ENCODE measurements at regions not wholly inside any gene's neighbourhood (a gene's known extent, or its start where the extent isn't known, plus 50 kb on each side); places are given as distances from the start of the nearest gene placed in this dataset.

GRCh38 chr14:101467181-101467926 lies 93.9 kb upstream of the DIO3 start:
- Mint-ChIP-seq H3K27ac (no peak overlapping the region), H3K4me1 (no peaks in the 10 kb centered on the region)
- DNase-seq = no peak

DNA sequence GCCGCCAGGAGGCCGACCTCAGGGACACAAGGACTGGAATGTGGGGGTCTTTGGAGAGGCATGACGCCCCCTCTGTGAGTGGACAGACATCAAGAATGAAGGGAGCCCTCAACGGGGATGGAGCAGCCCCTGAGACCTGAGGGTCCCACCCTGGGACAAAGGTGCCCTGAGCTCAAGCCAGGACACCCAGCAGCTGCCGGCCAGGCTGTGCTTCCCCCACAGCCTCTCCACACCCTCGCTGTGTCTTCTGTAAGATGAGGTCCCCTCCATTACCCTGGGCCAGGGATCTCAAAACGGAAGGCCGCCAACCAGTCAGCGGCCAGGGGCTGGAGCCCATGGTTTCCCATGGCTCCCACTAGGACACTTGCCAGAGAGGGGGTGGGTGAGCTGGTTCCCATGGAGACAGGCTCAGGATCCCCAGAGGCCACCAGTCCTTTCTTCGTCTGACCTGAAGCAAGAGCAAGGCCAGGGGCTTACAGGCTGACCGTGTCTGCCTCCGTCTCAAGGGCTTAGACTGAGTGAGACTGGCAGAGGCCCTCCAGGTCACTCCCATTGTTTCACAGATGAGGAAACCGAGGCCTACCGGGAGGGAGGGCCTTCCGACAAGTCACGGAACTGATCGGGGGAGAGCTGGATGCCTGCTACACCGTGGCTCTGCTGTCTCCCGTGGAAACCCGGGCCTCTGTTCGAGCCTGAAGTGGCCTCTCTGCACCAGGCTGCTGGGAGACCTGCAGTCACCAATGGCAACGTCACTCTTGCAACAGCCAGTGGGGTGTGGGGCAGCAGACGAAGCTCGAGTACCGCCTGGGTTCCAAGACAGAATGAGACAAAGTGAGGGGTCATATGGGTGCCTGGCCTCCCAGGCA lies 91.7 kb upstream of the DIO3 start:
- no peak overlapping the region for H3K27ac ChIP-seq (ENCODE audit: low read length)
- no peaks in the 10 kb centered on the region for H3K27me3 ChIP-seq (ENCODE audit: control insufficient read depth, insufficient read depth, low read length)
- H3K4me3 Mint-ChIP-seq = no peak overlapping the region
- no peaks in the 10 kb centered on the region for H3K9me3 ChIP-seq (ENCODE audit: control insufficient read depth, insufficient read depth, low read length)
- no peaks in the 10 kb centered on the region for H3K4me1 ChIP-seq (ENCODE audit: control insufficient read depth, insufficient read depth, low read length)
- H3K36me3 ChIP-seq (ENCODE audit: control insufficient read depth, insufficient read depth, low read length) = no peaks in the 10 kb centered on the region
- WGBS (ENCODE audit: insufficient coverage) = 86% methylated on average over 25 of the region's 25 CpGs
- DNase-seq (no peak), ATAC-seq (no peak)
- intact Hi-C loops (cut with micrococcal nuclease) = no loop called here
- H3K27me3 Mint-ChIP-seq (ENCODE audit: low read depth in 2 of 2) = peaks cover 7 to 9% of the 10 kb centered on the region in 2 donors
- no peak overlapping the region for H3K27ac Mint-ChIP-seq
- no peak for TF ChIP-seq CTCF (IDR thresholded peaks at IDR 0.05)
- H3K36me3 Mint-ChIP-seq = no peaks in the 10 kb centered on the region
- H3K4me3 ChIP-seq (ENCODE audit: low read length) = no peak overlapping the region
- no peaks in the 10 kb centered on the region for H3K9me3 Mint-ChIP-seq
- H3K4me1 Mint-ChIP-seq = no peaks in the 10 kb centered on the region

More at GRCh38 chr14:101467181-101467926, 93.9 kb upstream of the DIO3 start:
- no peaks in the 10 kb centered on the region for H3K36me3 Mint-ChIP-seq
- H3K4me1 ChIP-seq (ENCODE audit: control insufficient read depth, insufficient read depth, low read length) = no peaks in the 10 kb centered on the region
- H3K27me3 Mint-ChIP-seq (ENCODE audit: low read depth in 2 of 2) = peaks cover 7% of the 10 kb centered on the region in 2 donors
- H3K27ac ChIP-seq (ENCODE audit: low read length) = no peak overlapping the region
- 92% methylated on average over 12 of the region's 13 CpGs for WGBS (ENCODE audit: insufficient coverage)
- H3K36me3 ChIP-seq (ENCODE audit: control insufficient read depth, insufficient read depth, low read length) = no peaks in the 10 kb centered on the region
- H3K27me3 ChIP-seq (ENCODE audit: control insufficient read depth, insufficient read depth, low read length) = no peaks in the 10 kb centered on the region
- no peak overlapping the region for H3K4me3 Mint-ChIP-seq
- no peak for ATAC-seq
- H3K4me3 ChIP-seq (ENCODE audit: low read length) = no peak overlapping the region
- no peak for TF ChIP-seq CTCF (IDR thresholded peaks at IDR 0.05)
- intact Hi-C loops (cut with micrococcal nuclease) = no loop called here
- no peaks in the 10 kb centered on the region for H3K9me3 ChIP-seq (ENCODE audit: control insufficient read depth, insufficient read depth, low read length)
- H3K9me3 Mint-ChIP-seq = no peaks in the 10 kb centered on the region

GRCh38 chr14:101470266-101470665 lies 91.0 kb upstream of the DIO3 start:
- no peaks in the 10 kb centered on the region for H3K4me1 ChIP-seq (ENCODE audit: control insufficient read depth, insufficient read depth, low read length)
- H3K27ac Mint-ChIP-seq = no peak overlapping the region
- WGBS (ENCODE audit: insufficient coverage) = 87% methylated on average over 12 of the region's 12 CpGs
- H3K27ac ChIP-seq (ENCODE audit: low read length) = no peak overlapping the region
- H3K36me3 ChIP-seq (ENCODE audit: control insufficient read depth, insufficient read depth, low read length) = no peaks in the 10 kb centered on the region
- TF ChIP-seq CTCF (IDR thresholded peaks at IDR 0.05) = no peak
- no peak for ATAC-seq
- H3K27me3 Mint-ChIP-seq (ENCODE audit: low read depth in 2 of 2) = peaks cover 7 to 13% of the 10 kb centered on the region in 2 donors
- no peak overlapping the region for H3K4me3 ChIP-seq (ENCODE audit: low read length)
- H3K4me1 Mint-ChIP-seq = no peaks in the 10 kb centered on the region
- H3K4me3 Mint-ChIP-seq = no peak overlapping the region
- no peaks in the 10 kb centered on the region for H3K9me3 ChIP-seq (ENCODE audit: control insufficient read depth, insufficient read depth, low read length)
- intact Hi-C loops (cut with micrococcal nuclease) = no loop called here
- no peaks in the 10 kb centered on the region for H3K36me3 Mint-ChIP-seq
- no peaks in the 10 kb centered on the region for H3K27me3 ChIP-seq (ENCODE audit: control insufficient read depth, insufficient read depth, low read length)
- no peak for DNase-seq
- no peaks in the 10 kb centered on the region for H3K9me3 Mint-ChIP-seq
